C1 segment of cervical spinal cord (tissue), 14 donors: ENCODE measurements at regions not wholly inside any gene's neighbourhood (a gene's known extent, or its start where the extent isn't known, plus 50 kb on each side); places are given as distances from the start of the nearest gene placed in this dataset.
A peak's percentile ranks its signal among the peaks of the same experiment; 100 is the strongest.

Experiments used
- DNase-seq, 14 donors: peaks; one replicate each; lab custom pipeline; 2025; lab: John Stamatoyannopoulos, UW

DNA sequence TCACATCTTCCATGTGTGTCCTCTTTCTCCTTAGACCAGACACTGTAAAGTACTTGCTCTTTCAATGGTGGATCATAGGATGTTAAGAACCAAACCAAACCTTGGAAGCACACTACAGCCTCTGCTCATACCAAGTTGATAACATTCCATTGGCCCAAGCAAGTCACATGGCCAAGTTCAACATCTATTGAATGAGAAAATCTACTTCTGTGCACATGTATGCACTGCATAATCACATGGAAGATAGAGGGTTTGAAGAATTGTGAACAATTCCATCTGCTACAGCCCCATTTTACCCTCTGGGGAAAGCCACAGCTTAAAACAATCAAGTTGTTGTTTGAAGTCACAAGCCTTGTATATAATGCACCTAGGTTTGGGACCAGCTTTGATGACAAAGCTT, 68.2 kb downstream of the MFAP3 start:
- no peak for DNase-seq

DNA sequence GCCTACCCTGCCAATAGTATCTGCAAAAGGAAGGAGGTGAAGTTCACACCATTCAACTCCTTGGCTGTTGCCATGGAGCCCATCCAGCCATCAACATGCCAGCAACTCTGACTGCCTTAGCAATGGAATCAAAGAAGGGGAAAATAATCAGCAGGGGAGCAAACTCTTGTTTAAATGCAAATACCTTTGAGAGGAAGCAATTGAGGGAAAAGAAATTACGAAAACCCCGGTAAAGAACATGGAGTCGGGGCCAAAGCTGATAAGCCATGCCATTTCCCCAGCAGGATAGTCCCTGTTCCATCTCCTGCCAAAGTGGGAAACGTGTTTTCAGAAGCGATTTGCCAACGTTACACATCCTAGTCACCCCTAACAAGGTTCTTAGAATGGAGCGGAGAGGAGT, 69.0 kb downstream of the MFAP3 start:
- DNase-seq: peak in 1 of 14 donors; percentile 23

DNA sequence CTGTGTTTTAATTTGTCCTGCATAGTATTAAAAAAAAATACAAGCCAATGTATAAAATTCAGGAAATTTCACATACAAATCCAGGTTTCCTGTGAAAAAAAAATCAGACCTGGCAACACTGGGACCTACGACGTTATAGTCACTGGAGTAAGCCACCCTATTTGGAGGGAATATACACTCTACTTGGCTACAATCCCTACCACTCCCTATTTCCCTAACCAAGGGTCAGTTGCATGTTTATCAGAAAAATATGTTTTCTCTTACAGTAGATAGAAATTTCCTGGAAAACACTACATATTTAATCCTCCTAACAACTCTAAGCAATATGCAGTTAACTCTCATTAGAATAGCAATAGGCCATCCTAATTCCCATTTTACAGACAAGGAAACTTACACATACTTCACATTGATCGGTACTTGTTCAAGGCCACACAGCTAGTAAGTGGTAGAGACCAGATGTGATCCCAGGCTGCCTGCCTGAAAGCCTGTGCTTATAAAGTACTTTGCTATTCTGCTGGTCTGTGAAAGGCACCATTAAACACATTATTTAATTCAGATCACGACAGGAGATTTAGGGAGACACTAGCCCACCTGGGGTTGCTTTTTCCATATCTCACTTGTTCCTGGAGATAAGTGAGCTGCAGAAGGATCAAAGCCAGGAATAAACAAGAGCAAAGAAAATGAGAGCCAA, 70.8 kb downstream of the MFAP3 start:
- DNase-seq: no peak

DNA sequence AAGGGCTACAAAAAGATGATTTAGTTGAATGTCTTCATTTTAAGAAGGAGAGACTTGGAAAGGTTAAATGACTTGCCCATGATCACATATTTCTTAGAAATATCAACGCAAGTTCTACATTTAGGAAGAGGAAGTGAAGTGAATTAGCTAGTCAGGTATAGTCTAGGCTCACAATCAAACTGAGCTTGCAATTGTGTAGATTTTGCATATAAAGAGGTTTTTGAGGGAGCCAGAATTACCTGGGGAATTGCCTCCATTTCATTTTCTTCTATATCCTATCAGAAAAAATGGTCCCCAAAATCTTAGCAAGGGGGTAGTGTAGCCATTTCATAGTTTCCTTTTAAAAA, 71.3 kb downstream of the MFAP3 start:
- DNase-seq: no peak

DNA sequence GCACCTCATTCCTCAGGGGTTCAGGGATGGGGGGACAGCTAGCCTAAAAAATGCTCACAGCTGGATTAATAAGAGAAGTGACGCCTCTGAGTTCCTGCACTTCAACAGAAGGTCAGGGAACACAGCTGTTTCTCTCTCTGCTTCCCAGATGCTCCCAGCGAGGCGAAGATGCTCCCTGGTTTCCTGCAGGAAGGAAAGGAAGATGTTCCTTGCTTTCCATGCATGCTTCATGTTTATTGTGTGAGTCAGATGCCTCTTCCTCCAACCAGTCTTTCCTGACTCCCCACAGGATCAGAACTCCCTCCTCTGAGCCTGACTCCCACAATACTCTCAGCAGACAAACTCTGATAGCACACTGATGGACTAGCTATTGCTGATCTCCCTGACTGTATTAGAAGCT, 71.9 kb downstream of the MFAP3 start:
- no peak for DNase-seq

DNA sequence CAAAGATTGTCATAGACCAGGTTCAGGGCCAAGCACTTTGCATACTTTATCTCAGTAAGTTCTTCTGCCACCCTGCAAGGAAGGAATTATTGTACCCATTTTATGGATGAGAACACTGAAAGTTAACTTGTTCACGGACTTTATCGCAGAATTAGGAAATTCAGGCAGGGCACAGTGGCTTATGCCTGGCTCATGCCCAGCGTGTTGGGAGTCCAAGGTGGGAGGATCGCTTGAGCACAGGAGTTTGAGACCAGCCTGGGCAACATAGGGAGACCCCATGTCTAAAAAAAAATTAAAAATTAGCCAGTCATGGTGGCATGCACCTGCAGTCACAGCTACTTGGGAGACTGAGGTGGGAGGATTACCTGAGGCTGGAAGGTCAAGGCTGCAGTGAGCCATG, 72.4 kb downstream of the MFAP3 start:
- DNase-seq: no peak

DNA sequence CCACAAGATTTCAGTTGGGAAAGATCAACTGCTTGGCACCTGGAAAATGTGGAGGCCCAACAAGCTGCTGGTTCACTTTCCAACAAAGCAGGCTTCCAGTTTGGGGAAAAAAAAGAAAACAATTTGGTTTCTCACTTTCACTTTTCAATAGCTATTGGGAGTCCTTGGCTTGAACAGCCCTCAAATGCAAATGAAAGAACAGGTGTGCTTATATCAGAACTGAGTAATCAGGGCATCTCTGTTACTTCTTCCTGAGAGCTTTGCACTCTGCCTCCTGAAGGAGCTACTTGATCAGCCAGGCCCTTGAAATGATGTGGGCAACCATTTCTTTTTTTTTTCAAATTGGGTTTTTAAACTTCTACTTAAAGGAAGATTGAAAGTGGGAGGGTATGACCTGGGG, 73.5 kb downstream of the MFAP3 start:
- no peak for DNase-seq

DNA sequence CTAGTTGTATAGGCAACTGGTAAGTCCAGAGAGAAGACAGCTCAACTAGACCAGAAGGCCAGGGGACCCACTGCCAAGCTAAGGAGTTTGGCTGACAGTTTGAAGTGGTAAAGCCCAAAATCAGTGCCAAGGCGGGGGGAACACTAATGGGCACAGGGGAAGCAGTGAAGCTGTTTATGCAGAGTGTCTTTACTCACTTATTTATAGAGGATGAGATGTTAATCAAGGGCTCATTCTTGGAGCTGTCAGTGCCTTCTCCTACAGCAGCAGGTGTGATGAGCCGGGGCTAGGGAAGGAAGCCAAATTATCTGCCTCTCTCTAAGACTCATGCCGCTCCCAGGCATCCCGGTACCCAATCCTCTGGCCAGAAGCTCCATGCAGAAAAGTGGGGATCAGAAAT, 75.2 kb upstream of the GALNT10 start:
- DNase-seq: no peak

DNA sequence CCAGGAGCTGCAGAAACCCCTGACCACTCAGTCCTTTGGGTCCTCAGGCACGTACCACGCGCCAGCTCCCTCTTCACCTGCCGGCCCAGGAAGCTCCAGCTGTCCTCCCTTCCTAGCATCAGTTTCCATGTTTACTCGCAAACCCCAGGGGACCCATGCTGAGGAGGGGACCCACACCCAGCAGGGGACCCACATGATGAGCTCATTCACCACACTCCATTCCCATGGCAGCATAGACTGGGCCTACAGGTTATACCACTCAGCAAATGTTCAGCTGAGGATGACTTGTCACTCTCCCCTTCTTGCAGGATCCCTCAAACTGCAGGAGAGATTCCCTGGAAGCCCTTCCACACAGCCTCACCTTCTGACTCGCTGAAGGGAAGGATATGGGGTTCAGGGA, 73.5 kb upstream of the GALNT10 start:
- no peak for DNase-seq

DNA sequence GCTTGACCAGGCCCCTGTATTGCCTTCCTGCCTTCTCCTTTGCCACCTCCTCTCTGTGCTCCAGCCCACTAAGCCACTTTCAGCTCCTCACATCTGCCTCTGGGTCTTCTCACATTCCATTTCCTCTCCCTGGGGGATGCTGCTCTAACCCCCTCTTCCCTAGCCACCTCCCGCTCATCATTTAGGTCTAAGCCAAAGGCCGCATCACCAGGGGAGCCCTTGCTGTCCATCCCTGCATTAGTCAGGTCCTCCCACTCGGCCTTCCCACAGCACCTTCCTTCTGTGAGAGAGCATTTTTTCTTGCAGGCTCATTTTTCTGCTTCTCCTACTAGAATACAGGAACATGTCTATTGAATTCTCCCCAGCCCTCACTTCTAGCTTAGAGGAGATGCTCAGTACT, 72.6 kb upstream of the GALNT10 start:
- DNase-seq: no peak

DNA sequence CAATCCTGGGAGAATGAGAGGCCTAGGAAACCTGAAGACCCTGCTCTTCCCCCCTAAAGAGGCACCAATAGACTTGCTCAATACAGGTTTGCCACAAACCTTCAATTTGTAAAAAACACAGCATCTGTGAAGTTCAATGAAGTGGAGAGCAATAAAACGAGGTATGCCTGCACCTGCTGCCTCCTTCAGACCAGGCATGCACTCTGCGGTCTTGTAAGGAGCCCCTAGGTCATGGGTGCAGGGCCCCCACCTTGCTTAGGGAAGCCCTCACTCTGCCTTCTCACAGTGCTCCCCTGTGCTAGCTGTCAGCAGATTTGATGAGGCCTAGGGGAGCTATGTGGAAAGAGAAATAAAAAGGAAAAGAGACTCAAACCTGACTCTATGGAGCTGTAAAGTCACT, 72.1 kb upstream of the GALNT10 start:
- DNase-seq: no peak

DNA sequence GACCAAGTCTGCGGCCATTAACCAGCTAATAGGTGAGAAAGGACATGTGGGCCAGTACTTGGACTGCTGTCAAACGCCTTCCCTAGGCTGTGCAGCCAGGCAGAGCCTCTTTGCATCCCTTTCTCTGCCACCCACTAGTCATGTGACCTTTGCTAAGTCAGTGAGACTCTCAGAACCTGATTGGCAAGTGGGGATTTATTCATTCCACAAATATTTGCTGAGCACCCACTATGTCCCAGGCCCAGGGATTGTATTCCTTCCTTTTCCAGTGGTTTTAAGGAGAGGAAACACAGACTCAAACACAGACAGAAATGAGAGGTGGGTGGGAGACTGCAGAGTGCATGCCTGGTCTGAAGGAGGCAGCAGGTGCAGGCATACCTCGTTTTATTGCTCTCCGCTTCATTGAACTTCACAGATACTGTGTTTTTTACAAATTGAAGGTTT, 71.6 kb upstream of the GALNT10 start:
- DNase-seq: no peak

DNA sequence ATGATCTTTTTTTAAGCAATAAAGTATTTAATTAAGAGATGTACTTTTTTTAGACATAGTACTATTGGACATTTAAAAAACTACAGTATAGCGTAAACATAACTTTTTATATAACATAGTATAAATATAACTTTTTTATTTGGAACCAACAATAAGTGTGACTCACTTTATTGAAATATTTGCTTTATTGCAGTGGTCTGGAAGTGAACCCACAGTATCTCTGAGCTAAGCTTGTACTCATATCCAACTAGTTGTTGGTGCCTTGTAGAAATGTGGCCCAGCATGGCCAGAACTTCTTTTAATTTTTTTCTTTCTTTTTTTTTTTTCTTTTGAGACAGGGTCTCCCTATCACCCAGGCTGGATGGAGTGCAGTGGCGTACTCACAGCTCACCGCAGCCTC, 61.5 kb upstream of the GALNT10 start:
- DNase-seq: no peak

DNA sequence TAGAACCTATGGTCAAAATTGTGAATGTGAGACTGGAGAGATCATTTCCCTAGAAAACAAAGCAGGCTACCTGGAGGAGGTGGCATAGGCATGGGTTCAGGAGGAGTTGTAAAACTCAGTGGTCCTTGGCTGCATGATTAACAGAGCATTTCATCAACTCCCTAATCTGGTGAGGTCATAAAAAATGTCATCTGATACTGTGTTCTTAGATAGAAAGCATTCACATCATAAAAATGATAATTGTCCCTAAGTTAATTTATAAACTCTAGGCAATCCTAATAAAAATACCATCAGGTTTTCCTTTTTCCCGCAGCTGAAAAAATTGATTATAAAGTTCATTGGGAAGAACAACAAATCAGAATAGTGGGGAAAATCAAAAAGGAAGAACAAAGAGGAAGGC, 60.6 kb upstream of the GALNT10 start:
- no peak for DNase-seq

DNA sequence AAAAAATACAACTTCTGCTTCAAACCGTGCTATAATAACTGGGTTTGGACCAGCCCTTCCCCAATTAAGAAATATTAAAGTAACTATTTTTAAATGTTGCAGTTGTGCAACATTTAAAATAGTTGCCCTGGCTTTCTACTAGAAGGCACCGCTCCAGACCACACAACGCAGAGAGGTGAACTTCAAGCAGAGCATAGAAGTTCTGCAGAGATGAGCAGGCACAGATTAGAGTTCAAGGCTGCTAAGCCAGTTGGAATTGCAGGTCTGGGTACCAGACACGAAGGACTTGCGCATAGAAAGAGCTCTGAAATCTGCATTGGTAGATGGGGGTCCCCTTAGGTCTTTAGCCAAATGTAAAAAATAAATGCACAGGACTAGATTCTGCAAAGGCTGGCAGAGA, 58.7 kb upstream of the GALNT10 start:
- no peak for DNase-seq

DNA sequence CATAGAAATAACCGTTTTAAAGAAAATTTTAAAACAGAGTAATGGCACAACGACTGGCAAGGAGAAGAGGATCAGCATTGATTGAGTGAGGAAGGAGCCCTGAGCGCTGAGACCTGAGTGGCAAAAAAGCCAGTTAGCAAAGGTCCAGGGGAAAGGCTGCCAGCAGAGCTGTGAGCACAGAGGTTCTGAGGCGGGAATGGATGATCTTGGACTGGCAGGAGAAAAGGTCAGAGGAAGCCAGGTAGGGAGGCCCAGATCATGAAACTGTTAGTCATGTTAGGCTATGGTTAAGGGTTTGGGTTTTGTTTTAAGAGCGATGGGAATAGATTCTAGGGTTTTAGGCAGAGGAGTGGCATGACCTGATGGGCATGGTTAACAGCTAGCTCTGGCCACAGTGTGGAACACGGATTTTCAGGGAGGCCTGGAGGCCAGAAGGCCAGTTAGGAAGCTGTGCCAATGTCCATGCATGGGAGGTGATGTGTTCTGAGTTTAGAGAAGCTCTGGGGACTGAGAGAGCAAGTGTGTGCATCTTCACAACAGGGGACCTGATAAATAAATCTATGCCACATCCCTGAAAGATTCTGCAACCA, 57.7 kb upstream of the GALNT10 start:
- no peak for DNase-seq

DNA sequence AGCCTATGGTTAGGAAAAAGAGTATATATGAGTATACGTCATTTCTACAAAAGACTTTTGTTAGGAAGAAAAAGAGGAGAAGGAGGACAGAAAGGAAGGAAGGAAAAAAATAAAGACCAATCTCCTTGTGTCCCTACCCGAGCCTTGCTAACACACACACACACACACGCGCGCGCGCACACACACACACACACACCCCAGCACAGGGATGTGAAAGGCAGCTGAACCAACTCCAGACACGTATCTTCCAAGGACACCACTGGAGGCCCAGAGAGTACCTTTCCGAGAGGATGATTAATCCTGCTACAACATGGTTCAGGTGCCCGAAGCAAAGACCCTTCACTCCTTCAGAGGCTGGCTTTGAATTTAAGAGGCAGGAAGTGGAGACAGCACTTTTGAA, 56.9 kb upstream of the GALNT10 start:
- DNase-seq: no peak

DNA sequence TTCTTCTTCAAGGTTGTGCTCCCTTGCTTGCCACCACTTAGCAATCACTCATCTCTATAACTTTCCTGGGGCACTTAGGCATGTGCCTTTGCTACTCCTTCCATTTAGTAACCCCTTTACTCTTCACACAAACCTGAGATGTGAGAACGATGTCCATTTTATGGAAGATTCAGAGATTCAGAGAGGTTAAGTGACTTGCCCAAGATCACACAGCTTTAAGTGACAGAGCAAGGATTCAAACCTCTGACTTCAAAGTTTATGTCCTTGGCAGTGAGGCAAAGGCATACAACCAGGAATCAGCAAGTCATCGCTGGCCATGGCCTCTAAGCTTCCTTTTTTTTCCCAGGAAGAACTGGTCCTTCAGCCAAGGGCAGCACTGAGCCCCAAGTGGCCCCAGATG, 56.0 kb upstream of the GALNT10 start:
- DNase-seq: no peak

DNA sequence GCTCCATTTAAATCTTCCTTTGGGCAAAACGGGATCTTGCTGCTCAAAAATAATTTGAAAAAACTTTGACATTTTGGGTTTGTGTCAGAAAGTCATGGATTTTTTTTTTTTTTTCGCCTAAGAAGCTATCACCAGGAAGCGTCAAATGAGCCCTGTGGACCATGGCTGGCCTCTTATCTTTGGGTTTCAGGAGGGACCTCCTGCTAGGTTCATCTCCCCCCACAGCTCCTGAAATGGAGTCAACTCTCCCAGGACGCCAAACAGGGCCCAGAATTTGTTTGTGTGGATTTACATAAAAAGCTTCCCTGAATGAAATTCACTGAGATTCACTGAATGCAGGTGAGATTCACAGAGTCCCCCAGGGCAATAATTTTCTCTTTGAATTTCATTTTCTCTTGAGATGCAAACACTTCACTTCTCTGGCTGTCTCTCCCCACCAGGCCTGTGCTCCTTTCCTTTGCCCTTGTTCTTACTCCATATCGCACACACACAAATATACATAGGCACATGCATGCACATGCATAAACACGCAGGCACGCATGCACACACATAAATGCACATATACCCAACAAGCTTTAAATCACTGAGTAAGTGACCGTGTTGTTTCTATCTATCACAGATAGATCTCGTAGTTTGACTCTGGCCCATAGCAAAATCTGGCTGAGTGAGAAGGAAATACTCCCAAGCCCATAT, 55.3 kb upstream of the GALNT10 start:
- no peak for DNase-seq

DNA sequence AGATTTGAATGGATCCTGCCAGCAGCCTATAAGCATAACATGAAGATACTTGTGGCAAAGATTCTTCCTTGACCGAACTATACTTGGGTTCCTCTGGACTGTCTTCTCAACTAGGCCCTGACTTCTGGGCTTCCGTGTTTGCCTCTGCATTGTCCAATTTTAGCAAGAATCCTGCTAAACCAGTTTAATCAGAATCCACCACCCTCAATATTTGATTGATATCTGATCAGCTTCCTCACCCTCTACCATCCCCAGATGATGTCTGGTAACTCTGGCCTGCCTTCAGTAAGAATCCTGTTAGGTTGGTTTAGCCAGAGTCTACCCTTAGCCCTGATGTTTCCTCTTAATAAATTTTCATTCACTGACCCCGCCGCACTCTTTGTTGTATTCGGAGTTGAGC, 54.4 kb upstream of the GALNT10 start:
- no peak for DNase-seq

DNA sequence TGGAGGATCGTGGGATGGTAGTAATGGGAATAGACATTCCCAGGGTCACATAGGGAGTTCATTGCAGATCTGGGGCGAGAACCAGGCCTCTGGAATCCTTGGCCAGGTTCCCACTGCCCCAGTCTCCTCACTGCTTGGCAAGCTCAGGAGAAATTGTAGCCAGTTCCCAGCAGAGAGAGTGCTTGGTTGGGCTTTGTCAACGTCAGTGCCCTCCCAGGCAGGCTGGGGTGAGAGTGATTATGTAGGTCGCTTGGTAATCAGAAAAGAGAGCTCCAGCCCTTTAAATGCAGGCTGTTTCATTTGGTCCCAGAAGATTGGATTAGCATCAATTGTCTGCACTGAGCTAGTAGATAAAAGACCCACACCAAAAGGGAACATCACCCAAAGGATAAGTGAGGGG, 51.8 kb upstream of the GALNT10 start:
- peak in 5 of 14 donors; percentile 3 to 68 (median 17) for DNase-seq

DNA sequence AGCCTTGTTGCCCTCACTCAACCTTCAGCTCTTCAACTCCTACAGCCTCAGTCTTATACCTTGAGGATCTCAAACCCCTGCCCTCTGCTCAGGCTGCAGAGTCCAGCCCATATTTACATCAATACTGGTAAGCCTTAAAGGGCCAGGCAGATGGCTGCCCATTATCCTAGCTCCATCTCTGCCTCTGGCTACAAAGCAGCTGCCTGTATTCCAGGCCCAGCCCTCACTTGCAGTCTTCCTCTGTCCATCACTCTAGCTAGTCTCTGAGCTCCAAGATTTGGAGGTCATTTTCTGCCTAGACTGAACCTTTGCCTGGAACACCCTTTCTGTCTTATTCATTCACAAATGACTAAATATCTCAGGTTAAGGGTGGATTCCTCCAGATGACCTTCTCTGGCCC, 50.2 kb upstream of the GALNT10 start:
- DNase-seq: no peak
